SU-DHL-6 (cell line): ENCODE measurements at regions not wholly inside any gene's neighbourhood (a gene's known extent, or its start where the extent isn't known, plus 50 kb on each side); places are given as distances from the start of the nearest gene placed in this dataset.

Source experiments
- H2AFZ ChIP-seq: fragments of 200-600 bp; sonication (generic); 2 replicates; pipeline ENCODE4 v1.6.1; 2014; ENCODE audit warnings: low read depth, mild to moderate bottlenecking, moderate library complexity, mixed read lengths, antibody characterized with exemption, low read length; ENCODE audit not compliant: severe bottlenecking
- H3F3A ChIP-seq: fragments of 200-600 bp; shearing (Covaris generic); 2 replicates; pipeline ENCODE4 v1.6.0; 2016; ENCODE audit warnings: antibody characterized with exemption, mild to moderate bottlenecking; ENCODE audit not compliant: insufficient read depth
- H3K27ac ChIP-seq: fragments of 200-600 bp; sonication (generic); 2 replicates; pipeline ENCODE4 v1.5.1; 2016; ENCODE audit warnings: low read depth, mild to moderate bottlenecking, low read length, moderate library complexity, mixed read lengths
- H3K27me3 ChIP-seq: fragments of 200-600 bp; sonication (generic), shearing (Covaris generic); 2 replicates; pipeline ENCODE4 v1.6.0; 2014; ENCODE audit warnings: mild to moderate bottlenecking, low read length
- H3K36me3 ChIP-seq: fragments of 200-600 bp; sonication (generic); 2 replicates; pipeline ENCODE4 v1.6.1; 2014; ENCODE audit warnings: mild to moderate bottlenecking, low read length, mixed read lengths
- H3K4me2 ChIP-seq: fragments of 300-600, 200-600 bp; shearing (Covaris generic), sonication (generic); 2 replicates; pipeline ENCODE4 v1.6.0; 2014; ENCODE audit warnings: low read length, low read depth, mild to moderate bottlenecking; ENCODE audit not compliant: poor library complexity, severe bottlenecking
- H3K4me3 ChIP-seq: fragments of 200-600 bp; sonication (generic); 2 replicates; pipeline ENCODE4 v1.5.1; 2014; ENCODE audit warnings: antibody characterized with exemption, low read length, mild to moderate bottlenecking, mixed read lengths; ENCODE audit not compliant: insufficient read depth, poor library complexity, severe bottlenecking
- H3K79me2 ChIP-seq: fragments of 200-600 bp; sonication (generic); 2 replicates; pipeline ENCODE4 v1.6.1; 2014; ENCODE audit warnings: mild to moderate bottlenecking, low read length, moderate library complexity; ENCODE audit not compliant: insufficient read depth
- H3K9ac ChIP-seq: fragments of 200-600 bp; sonication (generic); 2 replicates; pipeline ENCODE4 v1.7.0; 2014; ENCODE audit warnings: mild to moderate bottlenecking, low read length
- H3K9me2 ChIP-seq: fragments of 200-600 bp; sonication (generic); replicated peaks from 2 replicates; pipeline ENCODE4 v1.6.1; 2014; ENCODE audit warnings: low read length; ENCODE audit not compliant: insufficient read depth
- H3K9me3 ChIP-seq: fragments of 200-600 bp; sonication (generic); 2 replicates; pipeline ENCODE4 v1.6.1; 2014; ENCODE audit warnings: low read length, mixed read lengths; ENCODE audit not compliant: insufficient read depth
- H4K20me1 ChIP-seq: fragments of 200-600 bp; sonication (generic); 2 replicates; pipeline ENCODE4 v1.6.1; 2014; ENCODE audit warnings: low read depth, mild to moderate bottlenecking, antibody characterized with exemption, low read length, moderate library complexity, mixed read lengths
- CTCF ChIP-seq: fragments of 200-600 bp; sonication (generic); IDR thresholded peaks from one replicate; pipeline ENCODE4 v1.5.1; 2017; ENCODE audit warnings: antibody characterized with exemption, mild to moderate bottlenecking, low read length, moderate library complexity; ENCODE audit not compliant: insufficient read depth, poor library complexity, severe bottlenecking
- EZH2phosphoT487 ChIP-seq: fragments of 200-600 bp; sonication (generic), shearing (Covaris generic); conservative IDR thresholded peaks from 2 replicates; pipeline ENCODE4 v1.6.1; 2018; ENCODE audit warnings: mild to moderate bottlenecking, antibody characterized with exemption, low read length, moderate library complexity, mixed read lengths

- Histone ChIP-seq H3K36me3 (no peaks in the 10 kb centered on the region), H2AFZ (no peak overlapping the region), H3K4me3 (no peak overlapping the region), H3K9me2 (no peaks in the 10 kb centered on the region), H3K27me3 (no peaks in the 10 kb centered on the region), H4K20me1 (no peaks in the 10 kb centered on the region), H3K9me3 (peaks cover 11% of the 10 kb centered on the region; the same call in 1 of the 2 replicates), H3K27ac (no peak overlapping the region), H3K79me2 (no peaks in the 10 kb centered on the region), H3K4me2 (no peak overlapping the region), H3F3A (no peaks in the 10 kb centered on the region), H3K9ac (no peak overlapping the region)
- TF ChIP-seq CTCF (no peak), EZH2phosphoT487 (no peak)
Measured at GRCh38 chr7:68334636-68335272, 1263.5 kb upstream of the AUTS2 start.

- no peak for TF ChIP-seq EZH2phosphoT487
- no peak for TF ChIP-seq CTCF
- H3K4me3 ChIP-seq, result no peak overlapping the region
- no peak overlapping the region for H3K9ac ChIP-seq
- H2AFZ ChIP-seq, result no peak overlapping the region
- H3K9me3 ChIP-seq, result no peaks in the 10 kb centered on the region
- H3K36me3 ChIP-seq, result no peaks in the 10 kb centered on the region
- no peaks in the 10 kb centered on the region for H3K79me2 ChIP-seq
- H4K20me1 ChIP-seq, result no peaks in the 10 kb centered on the region
- no peaks in the 10 kb centered on the region for H3K9me2 ChIP-seq
- H3K27me3 ChIP-seq, result no peaks in the 10 kb centered on the region
- no peaks in the 10 kb centered on the region for H3F3A ChIP-seq
- H3K4me2 ChIP-seq, result no peak overlapping the region
- H3K27ac ChIP-seq, result no peak overlapping the region
Measured at GRCh38 chr7:68336594-68336993, 1261.7 kb upstream of the AUTS2 start.

- H3K9me3 ChIP-seq, result no peaks in the 10 kb centered on the region
- no peak overlapping the region for H3K9ac ChIP-seq
- H3K4me3 ChIP-seq, result no peak overlapping the region
- H3K4me2 ChIP-seq, result no peak overlapping the region
- H3K9me2 ChIP-seq, result no peaks in the 10 kb centered on the region
- no peaks in the 10 kb centered on the region for H3K36me3 ChIP-seq
- H3K79me2 ChIP-seq, result no peaks in the 10 kb centered on the region
- no peaks in the 10 kb centered on the region for H3F3A ChIP-seq
- no peaks in the 10 kb centered on the region for H3K27me3 ChIP-seq
- TF ChIP-seq CTCF (no peak), EZH2phosphoT487 (no peak)
- no peaks in the 10 kb centered on the region for H4K20me1 ChIP-seq
- no peak overlapping the region for H2AFZ ChIP-seq
- no peak overlapping the region for H3K27ac ChIP-seq
Measured at GRCh38 chr7:68348401-68348800, 1249.9 kb upstream of the AUTS2 start.
